Endodermal cell (in vitro differentiated cells): ENCODE measurements at regions not wholly inside any gene's neighbourhood (a gene's known extent, or its start where the extent isn't known, plus 50 kb on each side); places are given as distances from the start of the nearest gene placed in this dataset.

ENCODE experiments used
- DNase-seq: peaks from one replicate; pipeline ENCODE4 v3.0.0-alpha.2; 2017
- H3K27ac ChIP-seq: 2 replicates; pipeline ENCODE4 v1.5.1; 2013; ENCODE audit warnings: mild to moderate bottlenecking, low read depth, low read length, moderate library complexity
- H3K27me3 ChIP-seq: 2 replicates; pipeline ENCODE4 v1.6.1; 2013; ENCODE audit warnings: mild to moderate bottlenecking, low read length, moderate library complexity; ENCODE audit not compliant: insufficient read depth, control insufficient read depth, poor library complexity, severe bottlenecking
- H3K36me3 ChIP-seq: 2 replicates; pipeline ENCODE4 v1.7.0; 2013; ENCODE audit warnings: mild to moderate bottlenecking, low read length, moderate library complexity; ENCODE audit not compliant: control insufficient read depth, insufficient read depth
- H3K4me1 ChIP-seq: one replicate; pipeline ENCODE4 v1.7.0; 2013; ENCODE audit warnings: low read length; ENCODE audit not compliant: control insufficient read depth, insufficient read depth
- H3K4me3 ChIP-seq: 2 replicates; pipeline ENCODE4 v1.5.1; 2013; ENCODE audit warnings: mild to moderate bottlenecking, low read length, moderate library complexity
- H3K9ac ChIP-seq: 2 replicates; pipeline ENCODE4 v1.6.1; 2013; ENCODE audit warnings: mild to moderate bottlenecking, low read length, moderate library complexity; ENCODE audit not compliant: poor library complexity, severe bottlenecking; ENCODE audit errors: extremely low read depth
- H3K9me3 ChIP-seq: 2 replicates; pipeline ENCODE4 v1.6.1; 2013; ENCODE audit warnings: mild to moderate bottlenecking, low read length, moderate library complexity; ENCODE audit not compliant: control insufficient read depth
- H3K27ac Mint-ChIP-seq: 2 replicates; pipeline ENCODE4 v1.8.0; 2020; ENCODE audit warnings: mixed read lengths
- H3K27me3 Mint-ChIP-seq: 2 replicates; pipeline ENCODE4 v1.8.0; 2021; ENCODE audit warnings: mild to moderate bottlenecking, mixed read lengths; ENCODE audit not compliant: insufficient read depth
- H3K36me3 Mint-ChIP-seq: 2 replicates; pipeline ENCODE4 v1.8.0; 2020; ENCODE audit warnings: low read depth, mixed read lengths
- H3K4me1 Mint-ChIP-seq: 2 replicates; pipeline ENCODE4 v1.8.0; 2020; ENCODE audit warnings: mixed read lengths
- H3K4me3 Mint-ChIP-seq: 2 replicates; pipeline ENCODE4 v1.8.0; 2020; ENCODE audit warnings: mild to moderate bottlenecking, moderate library complexity, mixed read lengths
- H3K9me3 Mint-ChIP-seq: 2 replicates; pipeline ENCODE4 v1.8.0; 2020; ENCODE audit warnings: mild to moderate bottlenecking, mixed read lengths
- CTCF ChIP-seq: fragments of 200-600 bp; sonication (generic); conservative IDR thresholded peaks from 2 replicates; pipeline ENCODE4 v1.5.0; 2021; ENCODE audit warnings: antibody characterized with exemption, mild to moderate bottlenecking
- WGBS, 2 experiments: methylation state at CpG; one replicate each; pipeline versions ENCODE4 v1.1.5 to v1.1.7; 2013; ENCODE audit warnings: missing lambda C conversion rate in 2 of 2, mixed read lengths in 1 of 2; ENCODE audit not compliant: insufficient coverage in 1 of 2, insufficient read length in 1 of 2; 5-methylcytosine and 5-hydroxymethylcytosine counted together

DNA sequence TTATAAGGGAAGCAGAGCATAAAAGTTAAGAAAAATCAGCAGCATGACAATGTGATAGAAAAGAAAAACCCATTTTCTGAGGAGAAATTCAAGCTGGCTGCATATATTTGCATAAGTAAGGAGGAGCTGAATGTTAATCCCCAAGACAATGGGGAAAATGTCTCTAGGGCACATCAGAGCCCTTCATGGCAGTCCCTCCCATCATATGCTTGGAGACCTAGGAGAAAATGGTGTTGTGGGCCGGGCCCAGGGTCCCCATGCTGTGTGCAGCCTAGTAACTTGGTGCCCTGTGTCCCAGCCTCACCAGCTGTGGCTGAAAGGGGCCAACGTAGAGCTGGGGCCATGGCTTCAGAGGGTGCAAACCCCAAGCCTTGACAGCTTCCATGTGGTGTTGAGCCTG is 100.6 kb upstream of the PLPPR4 start:
- 75 to 88% methylated on average over 2 of the region's 2 CpGs for WGBS, 2 experiments
- TF ChIP-seq CTCF: no peak
- H3K36me3 ChIP-seq: no peaks in the 10 kb centered on the region

GRCh38 chr1:99170516-99170915 is 93.8 kb upstream of the PLPPR4 start:
- Histone ChIP-seq H3K4me1 (no peaks in the 10 kb centered on the region), H3K9ac (no peak overlapping the region), H3K9me3 (no peaks in the 10 kb centered on the region), H3K27me3 (no peaks in the 10 kb centered on the region), H3K36me3 (no peaks in the 10 kb centered on the region), H3K27ac (no peak overlapping the region), H3K4me3 (no peak overlapping the region)
- no peaks in the 10 kb centered on the region for H3K9me3 Mint-ChIP-seq
- no peak for TF ChIP-seq CTCF
- 100% methylated on average over 1 of the region's 1 CpG; no CpG with 5 or more reads in 1 of the 2 experiments for WGBS, 2 experiments
- H3K4me1 Mint-ChIP-seq: peaks cover 4% of the 10 kb centered on the region
- no peak overlapping the region for H3K4me3 Mint-ChIP-seq
- no peaks in the 10 kb centered on the region for H3K36me3 Mint-ChIP-seq
- no peak for DNase-seq
- H3K27ac Mint-ChIP-seq: no peak overlapping the region
- no peaks in the 10 kb centered on the region for H3K27me3 Mint-ChIP-seq

More for the DNA sequence above, 100.6 kb upstream of the PLPPR4 start:
- Mint-ChIP-seq H3K4me1 (no peaks in the 10 kb centered on the region), H3K4me3 (no peak overlapping the region), H3K36me3 (no peaks in the 10 kb centered on the region), H3K9me3 (peaks cover 4% of the 10 kb centered on the region), H3K27ac (no peak overlapping the region), H3K27me3 (no peaks in the 10 kb centered on the region)
- Histone ChIP-seq H3K4me3 (no peak overlapping the region), H3K4me1 (no peaks in the 10 kb centered on the region), H3K9ac (no peak overlapping the region), H3K9me3 (no peaks in the 10 kb centered on the region), H3K27ac (no peak overlapping the region), H3K27me3 (no peaks in the 10 kb centered on the region)
- no peak for DNase-seq

DNA sequence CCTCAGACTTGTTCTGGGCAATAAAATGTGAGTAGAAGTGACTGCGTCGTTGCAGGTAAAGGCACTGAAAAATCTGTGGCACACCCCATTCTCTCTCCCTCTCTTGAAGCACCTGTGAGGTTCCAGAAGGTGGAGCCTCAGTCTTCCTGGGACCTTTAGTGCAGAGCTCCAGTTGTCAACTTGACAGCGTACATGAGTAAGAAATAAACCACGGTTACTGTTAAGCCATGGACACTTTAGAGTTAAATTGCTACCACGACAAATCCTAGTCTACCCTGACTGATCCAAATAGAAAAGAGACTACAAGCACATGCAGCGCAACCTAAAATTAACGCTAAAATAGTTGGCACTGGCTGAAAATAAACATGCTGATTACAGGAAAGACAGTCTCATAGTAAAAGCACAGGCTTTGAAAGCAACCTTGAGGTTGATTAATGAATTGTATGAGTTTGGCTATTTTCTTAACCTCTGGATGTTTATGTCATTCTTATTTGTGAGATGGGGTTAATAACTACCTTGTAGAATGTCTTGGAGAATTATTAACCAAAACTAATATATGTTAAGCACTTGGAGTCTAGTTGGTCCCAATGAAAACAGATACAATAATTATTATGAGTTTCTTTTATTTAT is 93.0 kb upstream of the PLPPR4 start:
- H3K4me1 ChIP-seq: no peaks in the 10 kb centered on the region
- no peak overlapping the region for H3K4me3 Mint-ChIP-seq
- H3K9me3 Mint-ChIP-seq: no peaks in the 10 kb centered on the region
- H3K27me3 ChIP-seq: no peaks in the 10 kb centered on the region
- no peak overlapping the region for H3K27ac ChIP-seq
- no peaks in the 10 kb centered on the region for H3K9me3 ChIP-seq
- peaks cover 4% of the 10 kb centered on the region for H3K4me1 Mint-ChIP-seq
- no peaks in the 10 kb centered on the region for H3K27me3 Mint-ChIP-seq
- no peak overlapping the region for H3K4me3 ChIP-seq
- no peaks in the 10 kb centered on the region for H3K36me3 ChIP-seq
- H3K36me3 Mint-ChIP-seq: no peaks in the 10 kb centered on the region
- peak; percentile 49 for DNase-seq
- peak; percentile 55 for TF ChIP-seq CTCF
- WGBS, 2 experiments: 87 to 90% methylated on average over 7 of the region's 7 CpGs
- H3K9ac ChIP-seq: no peak overlapping the region
- no peak overlapping the region for H3K27ac Mint-ChIP-seq
